Neural cell (in vitro differentiated cells): ENCODE measurements at regions not wholly inside any gene's neighbourhood (a gene's known extent, or its start where the extent isn't known, plus 50 kb on each side); places are given as distances from the start of the nearest gene placed in this dataset.

Experiments used
- CTCF ChIP-seq: fragments of 450-650 bp; IDR thresholded peaks from 2 replicates; pipeline ENCODE4 v1.5.1; 2014; ENCODE audit warnings: antibody characterized with exemption, mild to moderate bottlenecking, moderate library complexity; ENCODE audit not compliant: poor library complexity, severe bottlenecking
- RAD21 ChIP-seq: fragments of 450-650 bp; conservative IDR thresholded peaks from 2 replicates; pipeline ENCODE4 v1.6.1; 2014; ENCODE audit warnings: antibody characterized with exemption, mild to moderate bottlenecking, moderate library complexity

GRCh38 chr7:22601408-22601807 is 101.4 kb upstream of the STEAP1B start:
- TF ChIP-seq RAD21 (no peak), CTCF (no peak)
